Esophagus muscularis mucosa (tissue), 4 donors: ENCODE measurements at regions not wholly inside any gene's neighbourhood (a gene's known extent, or its start where the extent isn't known, plus 50 kb on each side); places are given as distances from the start of the nearest gene placed in this dataset.

Source experiments
- EP300 ChIP-seq: sonication (generic); formaldehyde crosslinking; IDR thresholded peaks from one replicate; pipeline ENCODE4 v1.6.1; 2017; ENCODE audit warnings: antibody characterized with exemption
- POLR2A ChIP-seq: fragments of 450-650 bp; IDR thresholded peaks from one replicate; pipeline ENCODE4 v1.6.1; 2017; ENCODE audit warnings: antibody characterized with exemption, moderate library complexity, mild to moderate bottlenecking, low read depth
- POLR2AphosphoS5 ChIP-seq, 2 donors: sonication (generic); formaldehyde crosslinking; IDR thresholded peaks; one replicate each; pipeline ENCODE4 v1.6.1; 2017; ENCODE audit warnings: antibody characterized with exemption in 2 of 2
- TF ChIP-seq, protein P1 (sequence below), 3 experiments: fragments of 200-600 bp in 2 of 3; fragments of 450-650 bp in 1 of 3; sonication (generic) in 2 of 3; IDR thresholded peaks; one replicate each; pipeline ENCODE4 v1.5.1; 2017 to 2019; ENCODE audit warnings: antibody characterized with exemption in 3 of 3, mild to moderate bottlenecking in 2 of 3, moderate library complexity in 1 of 3

DNA sequence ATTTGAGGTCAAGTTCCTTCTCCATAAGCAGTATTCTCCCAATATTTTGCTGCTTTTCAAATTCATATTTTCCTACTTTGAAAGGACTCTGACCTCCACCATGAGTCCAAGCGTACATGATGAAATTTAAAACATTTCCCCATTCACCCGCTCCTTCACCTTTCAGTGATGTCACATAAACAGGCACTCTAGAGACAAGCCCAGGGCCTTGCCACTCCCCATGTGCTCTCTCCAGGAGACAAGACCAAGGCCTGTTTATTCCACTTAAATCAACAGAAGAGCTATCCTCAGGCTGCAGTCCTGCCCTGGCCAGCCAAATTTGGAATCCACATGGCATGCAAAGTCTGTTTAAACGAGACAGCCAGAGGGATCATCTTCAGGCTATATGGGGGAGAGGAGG is 161.5 kb downstream of the ARRDC4 start:
- TF ChIP-seq POLR2A (no peak), POLR2AphosphoS5 (IDR thresholded peaks at IDR 0.05) (no peak), EP300 (no peak)
- TF ChIP-seq, protein P1, sequence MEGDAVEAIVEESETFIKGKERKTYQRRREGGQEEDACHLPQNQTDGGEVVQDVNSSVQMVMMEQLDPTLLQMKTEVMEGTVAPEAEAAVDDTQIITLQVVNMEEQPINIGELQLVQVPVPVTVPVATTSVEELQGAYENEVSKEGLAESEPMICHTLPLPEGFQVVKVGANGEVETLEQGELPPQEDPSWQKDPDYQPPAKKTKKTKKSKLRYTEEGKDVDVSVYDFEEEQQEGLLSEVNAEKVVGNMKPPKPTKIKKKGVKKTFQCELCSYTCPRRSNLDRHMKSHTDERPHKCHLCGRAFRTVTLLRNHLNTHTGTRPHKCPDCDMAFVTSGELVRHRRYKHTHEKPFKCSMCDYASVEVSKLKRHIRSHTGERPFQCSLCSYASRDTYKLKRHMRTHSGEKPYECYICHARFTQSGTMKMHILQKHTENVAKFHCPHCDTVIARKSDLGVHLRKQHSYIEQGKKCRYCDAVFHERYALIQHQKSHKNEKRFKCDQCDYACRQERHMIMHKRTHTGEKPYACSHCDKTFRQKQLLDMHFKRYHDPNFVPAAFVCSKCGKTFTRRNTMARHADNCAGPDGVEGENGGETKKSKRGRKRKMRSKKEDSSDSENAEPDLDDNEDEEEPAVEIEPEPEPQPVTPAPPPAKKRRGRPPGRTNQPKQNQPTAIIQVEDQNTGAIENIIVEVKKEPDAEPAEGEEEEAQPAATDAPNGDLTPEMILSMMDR (IDR thresholded peaks at IDR 0.05), result no peak
